GM12874 (cell line): ENCODE measurements at regions not wholly inside any gene's neighbourhood (a gene's known extent, or its start where the extent isn't known, plus 50 kb on each side); places are given as distances from the start of the nearest gene placed in this dataset.

ENCODE experiments used
- TF ChIP-seq, protein P1 (sequence below): IDR thresholded peaks from 2 replicates; pipeline ENCODE4 v1.5.1; 2011; ENCODE audit warnings: low read depth, mild to moderate bottlenecking, control low read depth, low read length, moderate library complexity; ENCODE audit not compliant: insufficient read depth

GRCh38 chr15:62428851-62429598, 263.9 kb upstream of the C2CD4B start:
- TF ChIP-seq, protein P1, sequence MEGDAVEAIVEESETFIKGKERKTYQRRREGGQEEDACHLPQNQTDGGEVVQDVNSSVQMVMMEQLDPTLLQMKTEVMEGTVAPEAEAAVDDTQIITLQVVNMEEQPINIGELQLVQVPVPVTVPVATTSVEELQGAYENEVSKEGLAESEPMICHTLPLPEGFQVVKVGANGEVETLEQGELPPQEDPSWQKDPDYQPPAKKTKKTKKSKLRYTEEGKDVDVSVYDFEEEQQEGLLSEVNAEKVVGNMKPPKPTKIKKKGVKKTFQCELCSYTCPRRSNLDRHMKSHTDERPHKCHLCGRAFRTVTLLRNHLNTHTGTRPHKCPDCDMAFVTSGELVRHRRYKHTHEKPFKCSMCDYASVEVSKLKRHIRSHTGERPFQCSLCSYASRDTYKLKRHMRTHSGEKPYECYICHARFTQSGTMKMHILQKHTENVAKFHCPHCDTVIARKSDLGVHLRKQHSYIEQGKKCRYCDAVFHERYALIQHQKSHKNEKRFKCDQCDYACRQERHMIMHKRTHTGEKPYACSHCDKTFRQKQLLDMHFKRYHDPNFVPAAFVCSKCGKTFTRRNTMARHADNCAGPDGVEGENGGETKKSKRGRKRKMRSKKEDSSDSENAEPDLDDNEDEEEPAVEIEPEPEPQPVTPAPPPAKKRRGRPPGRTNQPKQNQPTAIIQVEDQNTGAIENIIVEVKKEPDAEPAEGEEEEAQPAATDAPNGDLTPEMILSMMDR: no peak

DNA sequence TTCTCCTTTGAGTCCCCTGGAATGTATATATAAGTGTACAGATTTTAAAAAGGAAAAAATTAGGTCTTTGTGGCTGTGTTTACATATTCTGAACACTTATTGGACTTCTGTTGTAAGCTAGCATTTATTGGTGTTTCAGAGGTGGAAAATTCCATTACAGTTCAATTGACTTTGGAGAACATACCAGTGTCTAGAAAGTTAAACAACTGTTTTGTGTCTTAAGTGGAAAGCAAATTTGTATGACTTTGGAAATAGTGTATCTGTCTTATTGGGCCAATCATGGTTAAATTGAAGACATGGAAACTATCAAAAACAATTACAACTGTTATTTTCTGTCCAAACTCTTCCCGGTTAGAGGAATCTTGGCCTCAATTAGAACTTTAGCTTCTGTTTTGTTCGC, 265.0 kb upstream of the C2CD4B start:
- TF ChIP-seq, protein P1: no peak

- TF ChIP-seq, protein P1: no peak
These were observed 265.5 kb upstream of the C2CD4B start for GRCh38 chr15:62430552-62430951.

DNA sequence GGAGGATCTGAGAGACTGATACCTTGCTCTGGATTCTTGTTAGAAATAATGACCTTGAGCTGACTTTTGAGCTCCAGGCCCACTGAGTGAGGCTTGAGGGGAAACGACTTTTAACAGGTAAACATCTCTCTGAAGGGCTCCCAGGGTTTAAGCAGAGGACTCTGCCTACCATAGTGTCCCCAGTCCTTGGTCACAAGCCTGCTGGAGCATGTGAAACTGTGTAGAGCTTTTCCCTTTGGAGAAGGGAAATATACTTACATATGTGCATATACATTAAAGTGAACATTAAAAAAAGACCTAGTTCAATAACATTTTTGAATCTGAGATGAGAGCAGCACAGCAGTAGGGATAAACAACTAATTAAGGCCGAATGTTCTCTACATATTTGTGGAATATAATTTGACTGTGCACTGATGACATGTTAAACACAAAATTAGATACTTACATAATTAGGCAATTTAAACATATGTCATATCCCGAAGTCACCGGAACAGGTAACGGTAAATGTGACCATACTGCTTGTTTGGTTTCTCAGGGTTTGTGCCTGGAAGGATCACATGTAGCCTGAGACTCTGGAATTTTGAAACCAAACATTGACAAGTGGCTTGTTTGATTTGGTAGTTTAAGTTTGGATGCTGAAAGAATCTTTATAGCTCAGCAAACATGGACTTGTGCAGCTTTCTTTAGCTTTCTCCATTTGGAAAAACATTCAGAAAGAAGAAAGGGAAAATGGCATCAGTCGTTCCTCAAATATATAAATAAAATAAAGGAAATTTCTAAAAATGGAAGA, 266.1 kb upstream of the C2CD4B start:
- TF ChIP-seq, protein P1: no peak

- TF ChIP-seq, protein P1: no peak
These were observed 266.7 kb upstream of the C2CD4B start for GRCh38 chr15:62431817-62432216.

DNA sequence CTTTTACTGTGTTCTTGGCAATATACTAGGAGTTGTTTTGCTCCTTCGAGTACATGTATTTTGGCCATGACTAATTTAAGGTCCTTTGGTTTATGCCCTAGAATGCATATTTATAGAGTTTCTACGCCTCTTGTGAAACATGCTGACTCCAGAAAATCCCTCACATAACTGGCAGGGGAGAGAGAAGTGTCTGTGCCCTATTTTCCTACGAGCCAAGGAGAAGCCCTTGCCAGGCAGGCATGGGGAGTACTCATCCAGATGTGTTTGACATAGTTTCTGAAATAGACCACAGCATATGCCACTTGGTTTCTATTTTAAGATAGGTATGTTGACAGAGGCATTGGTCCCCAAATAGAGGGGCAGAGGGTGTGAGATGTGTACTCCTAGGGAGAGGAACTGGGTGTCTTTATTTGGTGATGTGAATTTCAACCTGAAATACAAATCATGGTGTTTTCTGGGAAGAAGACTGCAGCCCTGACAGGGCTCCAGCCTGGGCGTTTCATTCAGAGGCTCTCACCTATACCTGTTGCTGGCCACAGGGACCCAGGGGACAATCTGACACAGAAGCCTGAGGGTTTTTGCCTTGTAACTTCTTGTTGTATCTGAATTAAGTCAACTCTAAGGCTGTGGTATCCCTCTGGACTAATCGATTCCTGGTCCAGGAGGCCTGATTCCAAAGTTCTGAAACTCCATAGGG, 267.8 kb upstream of the C2CD4B start:
- TF ChIP-seq, protein P1: no peak

DNA sequence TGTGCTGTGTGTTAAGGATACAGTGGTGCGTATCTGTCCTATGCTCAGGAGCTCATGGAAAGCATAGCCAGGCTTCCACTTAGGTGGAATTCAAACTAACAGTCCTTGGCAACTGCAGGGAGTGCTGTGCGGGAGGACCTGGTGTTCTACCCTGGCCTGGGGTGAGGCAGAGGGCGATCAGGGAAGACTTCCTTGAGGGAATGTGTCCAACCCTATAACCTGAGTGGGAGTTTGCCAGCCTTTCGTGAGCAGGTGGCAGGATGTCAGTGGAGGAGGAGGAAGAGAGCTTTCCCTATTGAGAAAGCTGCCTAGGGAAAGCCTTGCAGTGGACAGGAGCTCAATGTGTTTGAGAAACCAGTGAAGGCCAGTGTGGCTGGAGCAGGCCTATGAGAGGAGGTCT, 271.1 kb upstream of the C2CD4B start:
- TF ChIP-seq, protein P1: no peak
